HG03469 (cell line): ENCODE measurements at regions not wholly inside any gene's neighbourhood (a gene's known extent, or its start where the extent isn't known, plus 50 kb on each side); places are given as distances from the start of the nearest gene placed in this dataset.

Source experiments
- ATAC-seq: cut with Tn5 transposase; IDR thresholded peaks from one replicate; pipeline ENCODE4 v1.9.1; 2021; ENCODE audit warnings: mild to moderate bottlenecking, moderate library complexity, moderate number of reproducible peaks; ENCODE audit not compliant: unreplicated experiment

DNA sequence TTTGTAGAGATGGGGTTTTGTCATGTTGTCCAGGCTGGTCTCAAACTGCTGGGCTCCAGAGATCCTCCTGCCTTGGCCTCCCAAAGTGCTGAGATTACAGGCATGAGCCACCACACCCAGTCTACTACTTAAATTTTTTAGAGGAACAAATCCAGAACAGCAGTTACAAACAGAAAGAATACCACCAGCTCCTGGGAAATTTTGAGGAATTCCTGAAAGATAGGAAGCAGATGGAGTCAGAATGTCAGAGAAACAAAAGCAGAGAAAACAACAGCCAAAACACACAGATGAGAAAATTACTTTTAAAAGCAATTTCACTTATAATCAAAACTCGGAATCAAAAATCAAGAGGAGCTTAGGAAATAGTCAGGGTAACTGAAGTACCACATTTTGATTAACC lies 543.3 kb upstream of the MARCKS start:
- no peak for ATAC-seq

DNA sequence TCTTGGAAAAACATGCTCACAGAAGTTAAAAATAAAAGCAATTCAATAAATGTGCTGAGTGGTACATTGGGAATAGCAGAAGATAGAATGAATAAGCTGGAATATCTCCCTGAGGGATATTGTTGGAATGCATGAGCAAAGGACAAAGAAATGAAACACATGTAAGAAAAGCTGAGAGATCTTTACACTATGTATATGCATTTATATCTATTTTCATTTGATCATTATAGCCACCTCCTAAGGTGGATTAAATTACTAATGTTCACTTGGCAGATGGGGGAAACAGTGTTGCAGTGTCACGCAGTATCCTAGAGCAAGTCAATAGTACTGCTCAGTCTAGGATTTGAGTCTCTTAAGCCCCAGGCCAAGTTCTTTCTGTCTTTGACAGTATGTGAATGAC lies 542.0 kb upstream of the MARCKS start:
- ATAC-seq = no peak

DNA sequence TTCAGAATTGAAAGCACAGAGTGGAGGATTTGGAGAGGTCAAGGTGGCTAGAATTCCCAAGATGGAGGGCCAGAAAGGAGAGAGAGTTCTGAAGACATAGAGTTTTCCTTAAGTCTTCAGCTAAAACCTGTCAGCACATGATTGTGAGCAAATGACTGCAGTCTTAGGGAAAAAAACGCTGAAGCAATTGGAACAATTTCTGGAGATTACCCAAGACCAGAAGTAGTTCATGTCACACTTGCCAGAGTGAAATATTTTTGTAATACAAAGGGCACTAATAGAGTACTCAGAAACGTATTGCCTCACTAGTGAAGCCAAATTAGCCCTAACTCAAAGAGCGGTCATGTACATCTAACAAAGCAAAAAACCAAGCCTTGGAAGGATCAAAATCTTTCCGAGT lies 541.3 kb upstream of the MARCKS start:
- ATAC-seq = no peak

DNA sequence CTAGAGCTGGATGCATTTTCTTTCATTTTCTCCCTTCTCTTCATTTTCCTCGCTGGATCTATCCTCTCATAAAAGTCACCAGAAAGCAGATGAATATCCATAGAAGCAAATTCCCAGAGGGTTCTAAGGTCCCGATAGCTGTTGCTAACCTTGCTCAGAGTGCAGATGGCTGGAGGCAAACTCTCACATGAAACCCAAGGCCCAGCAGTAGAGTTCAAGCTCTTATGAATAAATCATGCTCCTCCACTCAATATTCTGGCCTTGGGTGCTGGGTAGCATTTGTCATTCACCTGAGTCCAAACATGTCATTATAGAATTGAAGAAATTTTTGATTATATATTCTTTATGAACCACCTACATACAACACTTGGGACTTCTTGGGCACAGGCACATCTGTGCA lies 539.7 kb upstream of the MARCKS start:
- no peak for ATAC-seq

DNA sequence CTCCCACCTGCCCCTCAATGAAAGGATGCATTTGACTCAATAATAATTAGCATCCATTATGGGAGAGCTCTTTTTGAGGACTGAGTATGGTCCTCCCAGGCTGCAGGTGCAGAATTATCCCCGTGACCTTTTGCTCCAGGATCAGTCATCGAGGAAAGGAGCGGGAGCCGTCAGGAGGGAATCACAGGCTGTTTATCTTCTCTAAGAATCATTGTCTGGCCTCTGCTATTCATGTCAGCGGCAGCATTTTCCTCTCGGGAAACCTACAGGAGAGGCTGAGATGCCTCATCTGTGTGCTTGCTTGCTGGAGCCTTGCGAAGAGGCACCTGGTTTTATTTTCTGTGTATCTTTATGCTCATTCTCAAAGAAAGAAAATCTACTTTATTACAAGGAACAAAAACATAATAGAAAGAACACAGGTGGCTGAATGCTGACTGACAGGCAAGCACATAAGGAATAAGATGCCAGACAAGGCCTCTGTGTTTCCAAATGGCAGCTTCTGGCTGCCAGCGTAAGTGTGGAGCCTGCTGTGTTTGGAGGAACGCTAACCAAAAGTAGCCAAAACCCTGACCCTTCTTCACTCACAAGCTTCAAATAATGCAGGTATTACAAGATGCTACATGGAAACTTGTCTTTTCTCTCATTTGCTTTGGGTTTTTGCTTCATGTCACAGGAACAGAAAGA lies 539.1 kb upstream of the MARCKS start:
- ATAC-seq = no peak

DNA sequence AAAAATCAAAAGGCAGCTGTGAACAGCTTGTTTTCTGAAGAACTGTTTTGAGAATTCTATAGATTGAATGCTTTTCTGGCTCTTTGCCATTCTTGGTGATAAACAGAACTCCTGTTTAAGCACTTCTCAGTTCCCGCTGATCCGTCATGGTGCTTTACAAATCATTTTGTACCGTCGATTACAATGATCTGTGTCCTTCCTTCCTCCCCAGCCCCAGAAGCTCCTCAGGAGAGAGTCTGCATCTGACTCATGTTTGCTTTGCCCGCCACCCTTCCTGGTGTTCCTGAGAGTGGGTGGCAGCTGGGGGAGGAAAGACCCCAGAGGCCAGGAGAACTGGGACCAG lies 538.6 kb upstream of the MARCKS start:
- ATAC-seq = no peak

DNA sequence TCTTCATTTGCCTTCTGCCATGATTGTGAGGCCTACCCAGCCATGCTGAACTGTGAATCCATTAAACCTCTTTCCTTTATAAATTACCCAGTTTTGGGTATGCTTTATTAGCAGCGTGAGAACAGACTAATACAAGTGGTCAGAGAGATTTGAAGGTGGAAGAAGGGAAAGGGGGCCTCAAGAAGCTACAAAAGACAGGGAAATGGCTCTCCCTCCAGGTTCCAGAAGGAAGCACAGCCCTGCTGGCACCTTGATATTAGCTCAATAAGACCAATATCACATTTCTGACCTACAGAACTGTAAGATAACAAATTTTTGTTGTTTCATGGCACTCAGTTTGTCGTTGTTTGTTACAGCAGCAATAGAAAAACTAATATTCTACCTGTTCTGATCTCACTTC lies 536.5 kb upstream of the MARCKS start:
- no peak for ATAC-seq

DNA sequence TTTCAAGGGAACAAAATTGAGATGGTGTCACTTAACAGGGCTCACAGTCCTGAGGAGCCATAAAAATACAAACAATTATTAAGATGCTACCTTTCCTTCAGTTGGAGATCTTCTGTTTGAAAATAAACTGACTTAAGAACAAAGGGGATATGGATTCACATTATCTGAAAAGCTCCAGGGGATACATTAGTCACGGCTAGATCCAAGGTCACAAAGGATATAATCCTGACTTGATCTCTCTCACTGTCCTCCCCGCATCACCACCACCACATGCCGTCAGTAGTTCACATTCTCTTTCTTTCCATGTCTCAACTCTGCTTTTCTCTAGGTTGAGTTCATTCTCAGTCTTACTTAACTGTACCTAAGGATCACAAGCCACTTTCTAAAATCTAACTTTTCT lies 530.4 kb upstream of the MARCKS start:
- ATAC-seq = no peak

DNA sequence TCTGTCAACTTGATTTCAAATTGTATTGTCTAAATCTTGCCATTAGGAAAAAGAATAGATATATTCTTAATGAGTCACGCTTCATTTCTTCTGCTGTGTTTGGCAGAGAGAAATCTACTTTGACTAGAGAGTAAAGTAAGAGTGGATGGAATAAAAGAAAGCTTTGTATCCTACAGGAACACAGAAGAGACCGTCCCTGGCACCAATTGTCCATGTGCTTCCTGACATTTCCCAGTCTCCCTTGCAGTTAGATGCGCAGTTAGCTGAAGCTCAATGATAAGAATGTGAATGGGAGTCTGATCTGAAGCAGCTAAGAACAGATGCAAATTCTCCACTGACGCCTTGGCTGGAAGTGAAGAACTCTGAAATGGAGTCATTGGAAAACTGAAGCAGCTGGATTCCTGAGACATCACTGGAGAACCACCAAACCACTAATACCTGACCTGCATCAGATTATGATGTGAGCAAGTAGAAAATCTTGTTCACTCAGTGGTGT lies 528.2 kb upstream of the MARCKS start:
- ATAC-seq = no peak

DNA sequence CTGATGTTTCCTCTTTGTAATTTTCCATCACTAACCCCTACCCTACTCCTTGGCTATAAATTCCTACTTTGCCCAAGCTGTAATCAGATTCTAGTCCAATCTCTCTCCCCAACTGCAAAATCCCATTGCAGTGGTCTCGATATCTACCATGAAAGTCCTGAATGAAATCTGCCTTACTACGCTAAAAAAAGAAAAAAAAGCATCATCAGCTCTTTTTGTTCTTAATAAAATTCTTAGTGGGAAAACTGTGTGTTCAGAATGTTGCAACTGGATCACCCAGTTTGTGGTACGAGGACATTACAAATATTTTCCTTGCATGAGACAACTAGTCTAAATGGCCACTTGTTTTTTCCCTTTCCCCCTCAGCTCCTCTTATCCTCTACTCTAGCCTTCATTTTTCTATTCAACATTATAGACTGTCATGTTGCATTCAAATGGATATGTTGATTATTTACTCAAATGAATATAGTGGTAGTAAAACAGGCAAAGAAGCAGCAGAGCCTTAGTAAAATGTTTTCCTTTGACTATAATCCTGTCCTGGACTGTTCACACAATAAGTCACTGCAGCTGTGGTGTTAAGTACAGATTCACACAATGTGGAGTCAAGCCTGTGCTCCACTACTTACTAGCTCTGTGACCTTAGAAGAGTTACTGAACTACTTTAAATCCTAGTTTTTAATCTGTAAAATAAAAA lies 527.1 kb upstream of the MARCKS start:
- ATAC-seq = no peak

DNA sequence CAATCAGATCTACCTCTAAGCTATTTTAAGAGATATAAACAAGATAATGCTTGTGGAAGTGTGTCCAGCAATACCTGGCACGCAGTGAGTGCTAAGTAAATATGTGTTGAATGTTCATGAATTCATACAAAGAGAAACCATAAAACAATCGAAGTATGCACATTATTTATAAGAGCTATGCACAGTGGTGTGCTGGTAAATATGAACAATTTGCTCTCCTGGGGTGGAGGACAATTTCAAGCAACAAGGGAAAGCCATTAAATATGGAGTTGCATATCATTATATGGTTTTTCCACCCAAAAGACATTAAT lies 526.6 kb upstream of the MARCKS start:
- no peak for ATAC-seq

DNA sequence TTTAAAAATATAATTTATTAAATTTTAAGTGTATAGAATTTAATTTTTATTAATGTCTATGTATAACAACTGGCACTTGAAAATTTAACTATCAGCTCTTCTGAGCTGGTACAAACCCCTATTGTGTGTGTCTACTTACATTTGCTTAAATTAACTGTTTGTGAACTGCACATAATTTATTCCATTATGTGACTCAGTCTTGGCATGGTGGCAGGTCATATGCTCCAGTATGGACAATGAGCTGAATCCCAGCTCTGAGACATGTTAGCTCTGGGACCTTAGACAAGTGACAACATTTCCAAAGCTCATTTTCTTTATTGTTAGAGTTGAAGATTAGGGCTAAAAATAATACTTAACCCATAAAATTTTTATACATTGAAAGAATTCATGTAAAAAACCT lies 526.1 kb upstream of the MARCKS start:
- ATAC-seq = no peak

DNA sequence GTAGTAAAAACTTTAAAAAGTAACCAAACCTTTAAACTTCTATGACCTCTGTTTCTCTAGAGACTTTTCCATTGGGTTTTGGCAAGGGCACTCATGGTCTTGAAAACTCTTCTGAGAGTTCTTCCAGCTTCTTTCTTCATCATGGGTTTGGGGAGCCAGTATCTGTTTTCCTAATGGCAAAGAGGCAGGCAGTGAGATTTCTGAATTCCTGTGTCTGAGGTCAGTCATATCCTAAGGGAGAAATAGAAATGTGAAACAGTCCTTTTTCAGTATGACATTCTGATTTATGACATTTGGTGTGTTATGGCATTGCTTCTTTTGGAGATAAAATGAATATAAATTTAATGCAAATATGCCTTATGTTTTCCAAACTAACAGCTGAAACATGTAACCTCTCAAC lies 518.5 kb upstream of the MARCKS start:
- ATAC-seq = no peak

DNA sequence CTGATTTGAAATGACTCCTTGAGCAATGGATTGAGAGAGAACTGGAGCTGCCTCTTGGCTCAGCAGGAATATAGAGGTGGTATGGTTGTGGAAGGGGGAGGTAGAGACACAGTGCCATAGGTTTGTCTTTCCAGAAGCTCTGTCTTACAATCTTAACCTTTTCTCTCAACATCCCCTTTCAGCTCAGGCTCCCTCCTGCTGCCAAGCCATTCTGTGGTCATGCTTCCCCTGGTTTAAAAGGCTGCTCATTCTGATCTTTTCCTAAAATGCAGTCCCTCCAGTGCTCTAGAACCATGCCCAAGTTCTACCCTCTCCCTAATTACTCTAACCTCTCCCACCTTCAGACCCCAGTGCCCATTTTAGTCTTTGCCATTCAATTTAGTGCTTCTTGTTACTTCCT lies 517.9 kb upstream of the MARCKS start:
- ATAC-seq = no peak

DNA sequence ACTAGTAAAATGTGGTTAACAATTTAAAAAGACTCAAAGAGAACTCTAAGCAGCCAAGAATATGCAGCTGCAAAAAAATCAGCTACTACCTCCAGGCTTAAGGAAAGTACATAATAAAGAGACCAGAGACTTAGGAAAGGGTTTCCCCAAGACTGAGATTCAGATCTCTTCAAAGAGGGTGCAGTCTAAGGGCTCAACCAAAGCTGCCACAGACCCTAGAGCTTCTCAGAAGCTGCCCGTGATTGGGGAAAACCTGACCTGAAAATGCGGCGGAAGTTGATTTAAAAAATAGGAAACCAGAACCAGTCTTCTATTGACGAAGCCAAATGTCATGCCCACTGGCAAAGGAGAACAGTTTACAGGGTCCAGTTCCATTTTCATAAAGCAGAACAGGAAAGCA lies 516.8 kb upstream of the MARCKS start:
- peak; percentile 48 for ATAC-seq

DNA sequence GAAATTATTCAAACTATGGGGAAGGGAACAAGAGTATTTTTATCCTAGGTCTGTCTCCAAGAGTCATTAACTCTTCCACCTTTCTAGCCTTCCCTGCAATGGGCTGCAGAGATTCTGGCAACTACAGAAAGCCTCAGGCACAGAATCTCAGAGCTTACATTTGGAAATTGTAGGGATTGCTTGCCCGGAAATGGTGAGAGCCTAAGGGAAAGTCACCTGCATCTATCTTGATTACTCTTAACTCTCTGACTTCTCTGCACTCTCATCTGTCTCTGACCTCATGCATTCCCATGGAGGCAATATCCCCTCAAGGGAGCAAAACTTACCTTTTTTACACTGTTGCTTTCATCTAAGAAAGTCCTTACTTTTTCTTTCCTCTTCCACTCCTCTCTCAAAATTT lies 513.2 kb upstream of the MARCKS start:
- no peak for ATAC-seq

DNA sequence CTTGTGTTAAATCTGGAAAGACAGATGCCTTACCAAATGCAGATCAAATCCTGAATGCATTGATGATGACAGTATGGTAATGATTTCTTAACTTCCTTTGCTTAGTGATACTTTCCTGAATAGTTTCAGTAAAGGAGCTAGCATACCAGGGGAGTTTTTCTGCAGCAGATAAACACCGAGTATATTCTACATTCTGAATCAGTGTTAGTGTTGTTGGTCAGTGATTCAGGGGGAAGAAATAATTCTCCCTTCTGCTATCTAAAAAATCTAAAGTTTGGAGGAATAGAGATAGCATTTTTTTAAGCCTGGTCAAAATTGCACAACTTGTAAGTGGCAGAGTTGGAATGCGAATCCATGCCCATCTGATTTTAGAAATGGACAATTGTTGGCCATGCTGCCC lies 512.2 kb upstream of the MARCKS start:
- no peak for ATAC-seq

DNA sequence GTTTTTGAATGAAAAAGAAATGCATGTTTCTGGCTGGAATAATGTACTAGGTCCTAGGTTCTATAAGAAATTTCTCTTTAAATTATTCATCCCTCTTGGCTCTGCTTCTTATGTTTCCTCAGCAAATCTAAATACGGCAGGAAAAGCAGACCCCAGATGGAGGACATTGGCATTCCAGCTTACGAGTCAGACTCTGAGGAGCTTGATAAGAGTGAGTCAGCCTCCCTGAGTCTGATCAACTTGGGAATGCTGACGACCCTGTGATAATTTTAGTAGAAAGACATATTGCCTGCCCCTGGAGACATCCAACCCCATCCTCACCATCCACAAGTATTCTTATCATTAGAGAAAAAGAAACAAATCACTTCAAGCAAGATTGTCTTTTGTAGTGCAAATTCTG lies 509.7 kb upstream of the MARCKS start:
- ATAC-seq = no peak

DNA sequence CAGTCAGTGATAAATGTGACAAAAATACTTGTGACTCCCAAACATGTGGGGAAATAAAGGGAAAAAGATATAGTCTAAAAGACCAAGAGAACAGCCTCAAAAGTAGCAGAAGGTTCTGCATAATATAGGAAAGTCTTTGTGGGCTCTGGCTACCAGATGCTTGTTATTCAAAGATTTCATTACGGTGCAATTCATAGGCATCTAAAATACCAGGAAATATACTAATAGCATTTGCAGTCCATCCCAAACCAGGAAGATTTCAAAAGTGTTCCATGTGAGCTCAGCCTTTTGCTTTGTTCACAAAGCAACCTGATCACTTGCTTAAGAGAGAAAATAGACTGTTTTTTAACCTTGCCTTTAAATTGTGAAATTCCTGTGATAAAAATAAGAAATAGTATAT lies 506.7 kb upstream of the MARCKS start:
- ATAC-seq = no peak

DNA sequence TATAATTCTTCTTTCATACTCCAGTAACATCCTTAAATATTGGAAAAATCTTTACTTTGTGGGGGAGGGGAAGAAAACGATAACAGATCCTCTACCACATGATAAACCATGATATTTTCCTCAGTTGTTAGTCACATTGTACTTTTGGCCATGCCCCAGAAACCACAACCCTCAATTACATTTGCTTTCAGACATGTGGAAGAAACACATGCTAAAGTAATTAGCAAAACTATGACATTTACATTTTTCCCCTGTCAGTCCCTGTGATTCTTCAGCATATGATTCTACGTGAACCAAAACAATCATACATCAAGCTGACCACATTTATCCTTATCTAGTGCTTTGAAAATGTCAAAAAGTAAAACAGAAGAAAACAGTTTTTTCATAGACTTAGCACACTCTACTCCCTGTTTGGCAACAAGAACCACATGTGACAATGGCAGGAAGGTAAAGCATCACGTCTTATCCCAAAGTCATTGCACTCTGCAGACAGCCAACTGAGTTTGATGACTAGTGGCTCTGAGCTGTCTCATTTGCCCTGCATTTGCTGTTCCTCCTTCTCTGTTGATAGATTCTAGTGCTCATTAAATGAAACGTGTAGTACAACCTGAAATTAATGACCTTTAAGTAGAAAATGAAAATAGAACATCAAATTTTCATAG lies 505.8 kb upstream of the MARCKS start:
- no peak for ATAC-seq

DNA sequence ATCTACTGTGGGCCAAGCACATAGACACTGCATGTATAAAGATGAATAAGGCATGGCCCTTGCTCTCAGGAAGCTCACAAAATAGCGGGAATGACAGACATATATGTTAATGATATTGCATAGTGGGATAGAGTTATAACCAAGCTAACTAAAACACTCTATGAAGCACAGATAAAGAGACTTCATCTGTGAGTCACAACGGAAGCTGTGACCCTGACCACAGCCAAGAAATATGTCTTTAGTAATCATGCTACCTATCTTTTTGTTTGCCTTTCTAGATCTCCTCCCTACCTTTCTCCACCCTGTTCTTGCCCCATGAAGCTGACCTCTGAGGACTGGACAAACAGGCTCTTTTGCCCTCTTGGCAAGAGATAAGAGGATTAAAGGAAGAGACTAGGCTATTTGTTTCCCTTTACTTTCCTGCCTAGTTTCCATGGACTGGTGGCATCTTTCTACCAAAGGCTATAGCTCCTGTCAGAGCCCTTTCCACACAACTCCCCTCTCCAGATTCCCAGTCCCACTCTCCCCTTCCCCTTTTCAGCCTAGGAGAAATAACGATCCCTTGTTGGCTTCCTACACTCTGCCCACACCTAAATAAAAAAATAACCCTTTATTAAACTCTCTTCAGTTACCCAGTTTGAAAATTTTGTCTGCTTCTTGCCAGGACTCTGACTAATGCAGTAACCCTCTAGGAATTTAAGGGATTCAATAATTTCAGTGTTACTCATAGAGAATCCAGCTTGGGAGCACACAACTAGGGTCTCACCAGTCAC lies 504.9 kb upstream of the MARCKS start:
- ATAC-seq = no peak

DNA sequence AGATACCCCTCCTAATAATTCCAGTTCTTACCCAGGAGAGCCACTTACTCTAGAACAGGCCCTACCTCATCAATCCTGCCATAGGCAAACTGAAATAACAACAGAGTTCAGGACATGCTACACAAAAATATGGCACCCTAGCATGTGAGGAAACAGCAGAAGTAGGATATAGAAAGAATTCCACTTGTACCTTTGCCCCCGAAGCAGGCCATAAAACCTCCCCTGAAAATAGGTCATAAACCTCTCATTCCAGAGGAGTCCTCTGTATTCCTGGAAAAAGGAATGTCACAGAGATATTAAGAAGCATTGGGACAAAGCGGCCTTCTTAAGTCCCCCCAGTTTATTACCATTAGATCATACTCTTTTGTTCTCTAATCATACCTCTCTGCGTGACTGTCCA lies 504.3 kb upstream of the MARCKS start:
- ATAC-seq = no peak
